HG03469 (cell line): ENCODE measurements at regions not wholly inside any gene's neighbourhood (a gene's known extent, or its start where the extent isn't known, plus 50 kb on each side); places are given as distances from the start of the nearest gene placed in this dataset.

ENCODE experiments used
- ATAC-seq: cut with Tn5 transposase; IDR thresholded peaks from one replicate; pipeline ENCODE4 v1.9.1; 2021; ENCODE audit warnings: mild to moderate bottlenecking, moderate library complexity, moderate number of reproducible peaks; ENCODE audit not compliant: unreplicated experiment

DNA sequence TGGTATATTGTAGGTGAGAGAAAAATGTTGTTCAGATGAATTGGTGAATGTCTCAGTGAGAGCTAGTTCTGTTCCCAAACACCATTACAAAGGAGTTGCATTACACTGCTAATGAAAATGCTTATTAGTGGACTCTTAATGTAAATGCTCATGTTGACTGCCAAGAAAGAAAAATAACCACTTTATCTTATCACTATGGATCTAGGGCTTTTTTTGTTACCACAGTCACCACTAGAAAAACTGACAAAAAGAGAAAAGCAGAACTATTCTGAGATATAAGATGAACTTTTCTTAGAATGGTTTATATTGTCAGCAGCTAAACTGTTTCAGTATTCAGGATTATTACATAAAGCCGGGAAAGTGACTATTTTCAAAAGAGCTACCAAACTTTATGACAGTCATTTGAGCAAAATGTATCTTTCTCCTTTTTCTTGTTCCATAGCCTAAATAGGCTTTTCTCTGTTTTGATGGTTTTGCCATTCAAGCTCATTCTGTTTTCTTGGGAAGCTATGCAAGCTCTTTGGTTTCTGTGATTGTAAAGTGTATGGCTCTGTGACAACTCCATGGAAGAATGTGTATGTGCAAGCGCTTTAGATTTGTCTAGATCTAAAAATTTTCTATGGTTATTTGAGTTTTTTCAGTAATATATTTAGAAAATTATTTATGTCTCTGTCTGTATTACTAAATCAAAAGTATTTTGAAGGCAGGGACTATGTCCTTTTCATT is 64.2 kb upstream of the DPH5 start:
- no peak for ATAC-seq

DNA sequence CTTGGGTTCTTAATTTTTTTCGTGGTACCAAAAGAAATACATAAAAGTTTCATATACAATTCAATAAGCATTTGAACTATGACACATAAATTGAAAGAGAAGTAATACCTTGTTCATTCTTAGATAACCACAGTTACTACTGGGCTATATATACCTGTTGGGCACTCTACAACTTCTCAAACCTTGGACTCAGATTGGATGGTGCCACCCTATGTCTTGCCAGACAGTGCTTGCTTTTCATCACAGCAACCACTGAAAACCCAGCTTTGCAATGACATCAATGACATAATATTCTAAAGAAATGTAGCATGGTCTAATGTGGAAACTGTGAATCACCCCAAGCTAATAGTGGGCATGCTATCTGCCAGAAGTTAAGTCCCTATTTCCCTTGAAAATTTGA is 62.8 kb upstream of the DPH5 start:
- ATAC-seq = no peak

DNA sequence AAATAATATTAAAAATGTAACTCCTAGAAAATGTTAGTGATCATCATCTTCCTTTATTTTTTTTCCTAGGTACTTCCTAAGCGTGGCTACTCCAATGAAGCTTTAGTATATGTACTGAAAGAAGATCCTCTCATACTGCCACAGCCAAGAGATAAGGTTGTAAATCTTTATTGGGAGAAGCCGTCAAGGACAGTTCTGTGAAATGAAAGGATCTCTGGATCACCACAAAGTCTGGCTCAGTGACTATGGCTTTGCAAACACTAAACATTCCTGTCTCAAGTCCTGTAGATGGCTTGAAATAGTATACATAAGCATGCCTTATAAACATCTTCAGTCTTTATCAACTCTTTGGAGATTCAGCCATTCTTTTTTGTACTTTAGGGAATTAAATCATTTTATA is 61.2 kb upstream of the DPH5 start:
- ATAC-seq = no peak

DNA sequence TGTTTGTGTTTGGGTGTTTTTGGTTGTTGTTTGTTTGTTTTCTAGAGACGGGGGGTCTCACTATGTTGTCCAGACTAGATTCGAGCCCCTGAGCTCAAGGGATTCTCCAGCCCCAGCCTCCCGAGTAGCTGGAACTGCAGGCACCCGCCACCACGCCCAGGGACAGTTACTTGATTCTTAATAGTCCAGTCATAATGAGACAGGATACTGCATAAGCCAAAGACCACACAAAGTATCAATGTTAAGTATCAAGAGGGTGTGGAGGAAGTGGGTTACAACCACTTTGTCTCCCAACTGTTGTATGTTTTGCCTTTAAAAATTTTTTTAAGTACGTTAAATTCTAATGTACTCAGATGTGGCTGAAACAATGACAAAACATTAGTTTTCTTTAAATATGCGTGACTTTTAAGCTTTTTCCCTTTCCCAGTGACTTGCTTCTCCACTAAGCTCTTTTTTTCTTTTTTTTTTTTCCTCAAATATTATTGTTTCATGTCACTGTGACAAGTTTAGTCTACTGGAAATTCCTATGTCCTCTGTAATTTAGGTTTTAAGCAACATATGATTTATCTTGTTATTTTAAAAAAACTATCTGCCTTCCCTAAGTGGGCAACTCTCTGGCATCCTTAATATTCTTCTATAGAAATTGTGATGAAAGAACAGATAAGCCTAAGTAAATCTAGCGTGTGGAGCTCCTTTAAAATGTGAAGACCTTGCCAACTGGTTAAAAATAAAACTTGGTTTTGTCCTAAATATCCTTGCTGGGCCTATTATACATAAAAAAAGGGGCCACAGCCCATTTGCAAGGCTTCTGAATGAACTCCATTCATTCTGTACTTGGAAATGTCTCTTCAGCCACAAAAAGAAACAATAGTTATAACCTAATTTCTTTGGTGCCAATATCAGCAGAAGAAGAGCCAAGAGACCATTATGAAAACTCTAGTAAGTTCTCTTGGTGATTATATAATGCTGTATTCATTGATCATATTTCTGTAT is 56.2 kb upstream of the DPH5 start:
- ATAC-seq = peak; percentile 60

DNA sequence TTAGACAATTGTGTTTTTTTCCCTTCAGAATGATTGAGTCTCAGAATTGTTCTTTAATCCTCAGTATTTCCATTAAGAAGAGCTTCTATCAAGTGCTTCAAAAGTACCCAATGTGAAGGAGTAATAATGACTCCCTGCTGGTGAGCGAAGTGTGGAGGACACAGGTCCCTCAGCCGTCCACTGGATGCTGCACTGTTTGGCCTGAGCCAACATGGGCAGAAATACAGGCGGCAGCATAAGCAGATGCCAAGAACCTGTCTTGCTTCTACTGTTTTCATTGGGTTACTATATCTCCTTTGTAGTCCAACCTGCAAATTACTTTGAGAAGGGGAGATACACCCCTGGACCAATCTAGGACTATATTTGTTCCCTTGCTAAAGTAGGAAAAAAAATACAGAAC is 55.3 kb upstream of the DPH5 start:
- no peak for ATAC-seq

DNA sequence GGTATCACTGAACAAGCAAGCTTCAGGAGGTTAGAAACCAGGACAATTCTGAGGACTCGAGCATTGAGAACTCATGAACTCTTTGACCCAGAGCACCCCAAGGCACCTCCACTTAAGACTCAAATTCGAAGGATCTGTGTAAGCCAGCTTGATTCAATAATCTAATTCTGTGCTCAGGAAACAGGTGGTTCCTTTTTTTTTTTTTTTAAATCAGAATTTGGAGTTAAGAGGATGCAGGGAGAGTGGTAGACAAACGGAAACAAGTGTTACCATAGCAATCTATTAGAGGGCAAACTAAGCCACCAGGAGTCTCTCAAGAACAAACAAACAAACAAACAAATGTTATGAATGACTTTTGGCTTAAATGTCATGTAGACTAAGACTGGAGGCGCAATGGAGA is 53.8 kb upstream of the DPH5 start:
- no peak for ATAC-seq

DNA sequence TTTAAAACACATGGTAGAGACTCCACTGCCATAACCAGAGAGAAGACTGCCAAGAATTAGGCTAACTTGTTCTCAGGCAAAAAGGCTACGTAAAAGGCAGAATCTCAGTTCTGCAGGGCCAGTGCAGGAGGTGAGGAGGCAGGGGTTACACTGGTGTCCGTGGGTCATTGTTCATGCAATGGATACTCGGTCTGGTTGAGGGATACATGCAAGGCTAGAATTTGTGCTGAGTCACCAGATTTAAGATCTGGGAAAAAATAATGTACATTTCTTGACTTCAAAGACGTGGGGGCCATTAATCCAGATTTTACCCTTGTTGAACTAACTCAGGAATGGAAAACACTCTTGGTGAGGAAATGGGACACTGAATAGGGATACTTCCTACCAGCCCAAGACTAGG is 52.3 kb upstream of the DPH5 start:
- no peak for ATAC-seq

DNA sequence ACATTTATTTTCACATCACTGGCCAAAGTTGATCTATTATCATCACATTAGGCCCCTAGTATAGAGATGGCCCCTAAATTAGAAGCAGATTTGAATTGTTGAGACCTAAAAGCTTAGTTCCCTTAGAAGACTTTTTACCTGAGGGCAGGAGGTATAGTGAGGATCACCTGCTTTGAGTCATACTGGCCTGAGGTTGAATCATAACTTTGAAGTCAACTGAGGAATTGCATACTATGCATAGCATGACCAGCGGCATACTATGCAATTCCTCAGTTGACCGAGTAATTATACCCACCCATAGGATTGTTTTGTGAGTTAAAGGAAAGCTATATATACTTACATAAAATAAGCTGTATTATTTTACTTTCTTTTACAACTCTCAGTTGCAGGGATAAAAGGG is 50.3 kb upstream of the DPH5 start:
- no peak for ATAC-seq
